ENCODE measurements at regions not wholly inside any gene's neighbourhood (a gene's known extent, or its start where the extent isn't known, plus 50 kb on each side); places are given as distances from the start of the nearest gene placed in this dataset.

DNA sequence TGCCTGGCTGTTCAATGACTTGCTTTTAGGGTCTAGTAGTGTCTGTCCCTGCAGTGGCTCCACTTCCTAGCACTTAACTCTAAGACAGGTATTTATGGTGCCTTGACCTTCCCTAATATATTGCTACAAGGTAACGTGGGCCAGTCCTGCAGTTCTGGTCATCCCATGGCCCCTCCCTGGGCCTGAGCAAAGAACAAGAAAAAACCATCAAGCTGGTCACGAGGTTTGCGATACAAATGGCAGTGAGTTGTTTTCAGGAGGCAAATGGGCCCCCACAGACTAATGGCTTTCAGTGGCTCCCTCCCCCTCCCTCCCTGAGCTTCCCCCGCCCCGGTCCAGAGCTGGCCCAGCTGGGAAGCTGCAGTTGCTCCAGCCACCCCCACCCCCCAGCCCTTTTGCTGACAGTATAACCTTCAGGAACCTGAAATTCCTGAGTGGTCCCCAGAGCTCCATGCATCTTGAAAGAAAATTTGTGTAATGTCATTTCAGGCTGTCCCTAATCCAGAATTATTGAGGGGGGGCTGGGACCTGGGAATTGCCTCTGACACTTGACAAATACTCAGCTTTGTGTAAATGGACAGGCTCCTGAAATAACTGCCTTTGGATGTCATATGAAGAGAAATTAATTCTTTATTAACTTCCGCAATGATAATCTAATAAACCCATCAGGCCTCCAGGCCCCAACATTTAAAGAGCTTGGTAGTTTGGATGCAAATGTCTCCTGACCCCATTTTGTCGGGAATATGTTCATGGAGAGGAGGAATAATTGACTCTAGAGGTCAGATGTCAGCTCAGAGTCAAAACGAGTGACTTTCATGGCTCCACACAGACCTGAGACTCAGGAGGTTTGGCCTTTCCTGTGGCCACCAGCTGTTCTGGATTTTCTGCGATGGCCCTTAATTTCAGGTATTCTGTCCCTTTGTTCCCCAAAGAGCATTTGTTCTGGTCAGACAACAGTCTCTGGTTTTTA, 153.2 kb upstream of the TOP1 start:
- Histone ChIP-seq H4K5ac (ENCODE audit: insufficient read length, low read depth, low read length) (no peak overlapping the region), H3K4me3 (ENCODE audit: extremely low read depth in 1 of 4, insufficient read depth in 2 of 4, low read depth in 3 of 4, low read length in 4 of 4) (no peak overlapping the region), H2BK20ac (ENCODE audit: low read length) (0 out of 2 replicates have a peak overlapping the region, but pooled peaks have one; percentile 10), H3K9ac (replicated peaks in 1 of 4; ENCODE audit: extremely low read depth in 1 of 4, low read depth in 3 of 4, low read length in 3 of 4) (no peak overlapping the region), H3K27ac (ENCODE audit: low read depth, low read length) (no peak overlapping the region), H2AFZ (ENCODE audit: low read length) (no peak overlapping the region), H2BK120ac (replicated peaks; ENCODE audit: low read depth, low read length) (no peak overlapping the region), H2AK5ac (ENCODE audit: low read depth, low read length) (no peak overlapping the region), H3K14ac (ENCODE audit: insufficient read length) (no peak overlapping the region), H3K23ac (ENCODE audit: insufficient read length) (no peak overlapping the region), H3K79me2 (ENCODE audit: control insufficient read depth in 1 of 2, insufficient read depth in 2 of 2, low read length in 2 of 2) (no peaks in the 10 kb centered on the region), H3K56ac (replicated peaks; ENCODE audit: insufficient read length, low read depth, low read length) (no peak overlapping the region), H3K36me3 (ENCODE audit: control insufficient read depth in 2 of 4, insufficient read depth in 4 of 4, low read length in 3 of 4) (no peaks in the 10 kb centered on the region), H2BK12ac (ENCODE audit: low read depth, low read length) (no peak overlapping the region), H3K4me1 (replicated peaks in 1 of 4; ENCODE audit: control insufficient read depth in 3 of 4, insufficient read depth in 4 of 4, low read length in 3 of 4) (0 out of 7 replicates have a peak, but pooled peaks cover 0 to 3% (median 0%) of the 10 kb centered on the region in 4 experiments), H3K9me3 (ENCODE audit: insufficient read depth in 2 of 2, low read depth in 1 of 2, low read length in 1 of 2) (peaks cover under 1 to 3% of the 10 kb centered on the region in 2 experiments; a peak in 2 of 4 replicates), H4K8ac (ENCODE audit: extremely low read depth, insufficient read depth, low read length) (no peak overlapping the region), H2BK5ac (ENCODE audit: low read depth, low read length) (no peak overlapping the region), H4K91ac (replicated peaks; ENCODE audit: insufficient read length, low read length) (no peak overlapping the region), H2BK15ac (ENCODE audit: low read length) (no peak overlapping the region), H3K4me2 (ENCODE audit: insufficient read depth in 1 of 2, low read depth in 2 of 2, low read length in 2 of 2) (no peak overlapping the region), H3K27me3 (replicated peaks in 1 of 4; ENCODE audit: control insufficient read depth in 3 of 4, extremely low read depth in 1 of 4, insufficient read depth in 3 of 4, low read length in 3 of 4) (no peaks in the 10 kb centered on the region), H3K4ac (replicated peaks; ENCODE audit: insufficient read length, low read depth, low read length) (no peak overlapping the region), H4K20me1 (replicated peaks in 1 of 2; ENCODE audit: control insufficient read depth in 1 of 2, insufficient read depth in 2 of 2, low read length in 2 of 2) (no peaks in the 10 kb centered on the region), H3K18ac (ENCODE audit: extremely low read depth, low read length) (no peak overlapping the region), H3K23me2 (ENCODE audit: low read depth, low read length) (no peaks in the 10 kb centered on the region), H3K79me1 (ENCODE audit: low read depth, low read length) (no peaks in the 10 kb centered on the region)
- DNase-seq (ENCODE audit: low read depth in 1 of 2, low spot score in 2 of 2) (no peak), FAIRE-seq (no peak)
- ChIA-PET CTCF (ENCODE audit: partially characterized antibody) (interaction anchor here (0.7 to 2.2 kb wide), 7 partner anchors 11 to 134 kb away, joined by 3 to 8 read pairs (median 4); no protein-coding TSS in a partner anchor), POLR2A (ENCODE audit: partially characterized antibody) (no interaction called here)
- TF ChIP-seq SP2 (IDR thresholded peaks at IDR 0.05; ENCODE audit: low read length) (no peak), MAFK (IDR thresholded peaks at IDR 0.05; ENCODE audit: low read depth, low read length) (no peak), BRCA1 (IDR thresholded peaks at IDR 0.05; ENCODE audit: low read depth, low read length) (no peak), SIRT6 (IDR thresholded peaks at IDR 0.05; ENCODE audit: low read length) (no peak), JUN (IDR thresholded peaks at IDR 0.05; ENCODE audit: low read depth, low read length) (no peak), BACH1 (IDR thresholded peaks at IDR 0.05; ENCODE audit: low read length) (no peak), TAF7 (optimal IDR thresholded peaks at IDR 0.05; ENCODE audit: borderline replicate concordance, low read depth, low read length) (no peak)
- WGBS, 2 experiments (ENCODE audit: extremely low coverage in 1 of 2, insufficient coverage in 1 of 2, insufficient read length in 1 of 2, insufficient replicate concordance in 2 of 2, low coverage in 1 of 2, low lambda C conversion rate in 2 of 2, missing lambda C conversion rate in 1 of 2) = 87% methylated on average over 7 of the region's 9 CpGs; no CpG with 5 or more reads in 1 of the 2 experiments
